HG02678 (cell line): ENCODE measurements at regions not wholly inside any gene's neighbourhood (a gene's known extent, or its start where the extent isn't known, plus 50 kb on each side); places are given as distances from the start of the nearest gene placed in this dataset.

Experiments
- ATAC-seq: cut with Tn5 transposase; IDR thresholded peaks from one replicate; pipeline ENCODE4 v1.9.1; 2021; ENCODE audit warnings: mild to moderate bottlenecking, moderate library complexity; ENCODE audit not compliant: unreplicated experiment

DNA sequence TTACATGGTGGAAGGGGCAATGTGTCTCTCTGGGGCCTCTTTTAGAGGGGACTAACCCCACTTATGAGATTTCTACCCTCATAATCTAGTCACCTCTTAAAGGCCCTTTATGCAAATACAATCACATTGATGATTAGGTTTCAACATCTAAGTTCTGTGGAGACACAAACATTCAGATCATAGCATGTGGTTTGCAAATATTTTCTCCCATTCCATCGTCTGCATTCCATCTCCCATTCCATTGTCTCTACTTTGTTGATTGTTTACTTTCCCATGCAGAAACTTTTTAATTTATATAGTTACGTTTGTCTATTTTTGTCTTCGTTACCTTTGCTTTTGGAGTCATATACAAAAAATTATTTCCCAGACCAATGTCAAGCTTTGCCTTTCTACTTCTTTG, 927.5 kb upstream of the INTU start:
- no peak for ATAC-seq

DNA sequence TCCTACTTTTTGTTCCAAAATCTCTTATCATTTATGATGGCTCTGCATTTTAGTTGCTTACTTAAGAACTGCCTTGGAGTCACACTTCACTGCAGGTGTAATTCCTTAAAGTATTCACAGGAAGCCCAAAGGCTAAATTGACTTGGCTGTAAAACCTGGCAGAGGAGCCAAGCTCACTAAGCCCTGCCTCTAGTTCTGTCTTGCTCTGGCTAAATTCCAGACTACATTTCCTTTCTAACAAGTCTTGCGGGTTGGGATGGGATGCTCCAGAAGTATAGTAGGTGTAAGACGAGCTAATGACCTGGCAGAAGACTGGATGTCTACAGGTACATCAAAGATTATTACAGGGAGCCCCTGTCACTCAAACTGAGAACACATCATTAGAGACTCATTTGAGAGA, 924.0 kb upstream of the INTU start:
- no peak for ATAC-seq

DNA sequence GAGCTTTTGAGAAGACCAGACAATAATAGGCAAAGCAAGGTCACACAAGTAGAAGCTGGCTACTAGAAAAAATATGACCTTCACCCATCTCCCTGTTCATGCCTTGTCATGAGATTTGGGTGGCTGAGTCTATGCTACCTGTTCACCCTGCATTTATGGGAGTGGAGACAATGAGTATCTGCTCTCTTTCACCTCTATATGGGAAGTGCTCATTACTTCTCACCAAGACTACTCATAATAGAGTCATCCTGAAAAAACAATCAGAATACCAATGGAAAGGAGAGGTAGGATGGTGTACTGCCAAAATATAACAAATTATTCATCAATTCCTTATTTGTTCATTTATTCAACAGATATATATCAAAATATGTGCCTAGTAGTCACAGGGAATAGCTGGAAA, 921.8 kb upstream of the INTU start:
- ATAC-seq: no peak

DNA sequence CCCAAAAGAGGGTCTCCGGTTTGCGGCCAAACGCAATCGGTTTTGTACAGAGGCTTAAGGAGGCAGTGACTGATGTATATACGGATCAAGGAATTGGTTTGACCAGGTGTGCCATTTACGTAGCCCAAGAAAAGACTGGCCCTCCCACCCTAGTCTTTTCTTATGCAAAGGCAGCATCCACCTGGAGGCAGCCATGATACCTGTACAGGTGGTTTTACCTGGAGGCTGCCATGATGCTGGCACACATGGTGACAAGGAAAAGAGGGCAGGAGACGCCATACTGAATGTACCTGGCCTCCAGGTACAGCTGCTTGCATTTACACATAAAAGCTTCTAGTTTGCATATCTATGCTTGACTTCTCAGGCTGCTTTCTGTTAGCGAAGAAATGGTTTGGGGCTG, 917.7 kb upstream of the INTU start:
- ATAC-seq: no peak

DNA sequence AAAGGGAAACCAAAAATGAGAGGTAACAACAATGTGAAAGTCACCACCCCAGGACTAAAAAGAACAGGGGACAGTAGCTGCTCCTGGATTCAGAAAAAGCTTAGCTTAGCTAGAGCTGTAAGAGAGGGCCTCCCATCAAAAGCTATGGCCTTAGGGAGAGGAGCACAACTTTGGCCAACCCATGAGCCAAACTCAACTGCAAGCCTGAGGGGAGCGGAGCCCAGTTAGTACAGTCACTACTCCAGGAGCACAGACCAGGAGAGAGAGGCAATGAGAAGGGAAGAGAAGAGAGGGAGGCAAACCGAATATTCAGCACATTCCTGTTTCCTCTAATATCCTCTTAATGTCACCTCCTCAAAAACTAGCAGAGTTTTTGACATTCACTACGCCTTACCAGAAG, 917.1 kb upstream of the INTU start:
- ATAC-seq: no peak

DNA sequence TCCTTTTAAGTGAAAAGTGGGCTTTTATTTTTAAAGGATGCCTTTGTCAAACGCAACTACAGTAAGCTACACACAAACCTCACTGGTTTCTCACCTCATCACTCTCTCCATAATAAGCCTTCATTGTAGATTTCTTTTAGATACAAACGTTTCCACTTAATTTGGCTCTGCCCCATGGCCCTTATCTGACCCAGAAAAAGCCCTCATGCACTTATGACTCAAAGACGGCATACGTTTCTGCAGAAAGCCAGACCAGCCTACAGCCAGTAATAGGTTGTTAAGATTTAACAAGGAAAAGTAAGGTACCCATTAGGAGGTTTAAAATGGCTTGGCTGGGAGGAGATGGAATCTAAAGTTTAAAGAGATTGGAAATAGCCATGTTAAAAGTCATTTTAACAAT, 914.6 kb upstream of the INTU start:
- no peak for ATAC-seq

DNA sequence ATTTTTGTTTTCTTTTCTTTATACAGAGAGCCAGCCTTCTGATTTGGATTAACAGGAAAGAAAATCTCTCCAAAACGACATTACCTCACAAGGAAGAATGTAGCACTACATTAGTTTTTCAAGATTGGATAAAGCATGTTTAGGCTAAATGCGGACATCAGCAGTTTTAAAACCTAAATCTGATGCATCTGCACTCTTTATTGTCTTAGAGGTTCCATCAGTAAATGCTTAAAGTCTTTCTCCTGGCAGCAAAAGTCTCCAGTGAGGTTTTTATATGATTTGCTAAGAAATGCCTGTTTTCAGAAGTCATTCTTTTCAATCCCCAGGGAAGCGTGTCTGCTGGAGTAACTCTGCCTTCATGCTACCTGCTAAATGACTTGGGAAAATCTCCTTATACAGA, 912.9 kb upstream of the INTU start:
- no peak for ATAC-seq

DNA sequence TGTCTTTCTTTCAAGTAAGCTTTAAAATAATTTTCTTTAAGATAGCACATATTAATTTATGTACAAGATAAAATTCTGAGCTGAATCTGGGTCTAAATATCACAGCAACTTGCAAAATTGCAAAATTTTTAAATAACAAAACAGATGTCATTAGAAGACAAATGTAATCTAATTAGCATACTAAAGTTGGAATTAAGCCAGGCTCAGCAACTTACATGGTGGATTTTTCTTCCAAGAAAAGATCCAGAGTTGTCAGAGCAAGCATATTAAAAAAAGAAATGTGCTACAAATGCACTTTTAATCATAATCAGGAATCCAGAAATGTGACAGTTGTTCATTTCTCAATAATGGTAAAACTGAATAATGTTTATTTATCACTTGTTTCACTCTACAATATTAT, 906.9 kb upstream of the INTU start:
- ATAC-seq: no peak

DNA sequence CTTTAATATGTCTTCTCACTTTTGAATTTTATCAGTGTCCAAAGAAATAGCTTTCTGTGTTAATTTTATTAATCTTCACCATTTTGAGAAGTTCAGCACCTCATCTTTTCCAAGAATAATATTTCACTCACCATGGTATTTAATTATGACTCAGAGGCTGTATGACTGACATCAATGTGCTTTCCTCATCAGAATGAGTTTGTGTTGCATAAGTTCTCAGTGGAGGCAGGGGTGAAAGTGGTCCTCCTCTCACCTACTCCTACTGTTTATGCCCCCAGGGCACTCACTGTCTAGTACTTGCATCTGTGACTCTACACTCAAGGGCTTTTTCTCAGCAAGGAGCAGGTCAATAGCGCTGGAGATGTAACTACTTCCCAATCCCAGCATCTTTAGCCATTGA, 905.3 kb upstream of the INTU start:
- no peak for ATAC-seq

DNA sequence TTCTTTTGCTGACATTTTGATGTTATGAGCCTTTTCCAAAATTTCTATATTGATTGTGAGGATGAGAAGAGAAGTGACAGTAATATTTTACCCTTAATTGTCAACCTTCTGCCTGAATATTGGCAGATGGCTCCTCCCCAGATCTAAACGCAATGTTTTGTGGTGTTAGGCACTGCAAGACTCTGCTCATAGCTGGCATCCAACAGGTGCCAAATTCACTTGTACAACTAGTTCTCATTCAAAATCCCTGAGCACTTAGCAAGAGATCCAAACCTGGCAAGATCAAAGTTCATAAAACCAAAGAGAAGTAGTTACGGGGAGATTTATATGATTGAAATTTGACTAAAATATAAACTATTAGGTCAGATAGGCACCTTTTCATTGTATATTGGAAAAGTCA, 901.7 kb upstream of the INTU start:
- no peak for ATAC-seq

DNA sequence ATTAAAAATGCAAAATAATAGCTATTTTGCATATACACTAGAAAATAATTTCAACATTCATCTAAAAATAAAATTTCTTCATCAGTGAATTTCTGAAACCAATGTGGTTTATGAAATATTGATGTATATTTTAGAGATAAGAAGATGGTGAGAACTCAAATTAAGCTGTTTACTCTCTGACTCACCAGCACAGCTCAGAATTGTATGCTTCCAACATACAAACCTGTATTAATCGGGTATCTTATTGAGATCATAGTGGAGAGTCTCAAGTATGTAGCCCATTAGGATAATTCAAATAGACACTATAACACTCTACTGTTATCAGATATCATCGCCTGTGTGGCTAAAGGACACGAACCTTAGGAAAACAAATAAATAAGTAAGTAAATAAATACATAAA, 899.5 kb upstream of the INTU start:
- ATAC-seq: no peak

DNA sequence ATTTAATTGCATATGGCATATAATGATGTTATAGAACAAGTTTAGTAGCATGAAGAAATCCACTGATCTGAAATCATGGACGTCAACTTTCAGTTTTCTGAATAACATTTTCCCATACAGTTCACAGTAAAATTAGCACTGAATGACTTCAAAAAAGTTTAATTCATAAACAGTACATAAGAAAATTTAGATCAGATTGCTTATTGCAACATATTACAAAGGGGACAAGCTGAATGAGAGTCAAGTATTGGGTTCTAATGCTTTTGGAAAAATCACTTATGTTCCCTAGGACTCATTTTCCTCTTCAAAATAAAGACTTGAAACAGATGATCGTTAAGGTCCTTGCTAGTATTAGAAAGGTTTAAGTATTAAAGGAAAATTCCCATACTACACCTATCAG, 898.3 kb upstream of the INTU start:
- no peak for ATAC-seq

DNA sequence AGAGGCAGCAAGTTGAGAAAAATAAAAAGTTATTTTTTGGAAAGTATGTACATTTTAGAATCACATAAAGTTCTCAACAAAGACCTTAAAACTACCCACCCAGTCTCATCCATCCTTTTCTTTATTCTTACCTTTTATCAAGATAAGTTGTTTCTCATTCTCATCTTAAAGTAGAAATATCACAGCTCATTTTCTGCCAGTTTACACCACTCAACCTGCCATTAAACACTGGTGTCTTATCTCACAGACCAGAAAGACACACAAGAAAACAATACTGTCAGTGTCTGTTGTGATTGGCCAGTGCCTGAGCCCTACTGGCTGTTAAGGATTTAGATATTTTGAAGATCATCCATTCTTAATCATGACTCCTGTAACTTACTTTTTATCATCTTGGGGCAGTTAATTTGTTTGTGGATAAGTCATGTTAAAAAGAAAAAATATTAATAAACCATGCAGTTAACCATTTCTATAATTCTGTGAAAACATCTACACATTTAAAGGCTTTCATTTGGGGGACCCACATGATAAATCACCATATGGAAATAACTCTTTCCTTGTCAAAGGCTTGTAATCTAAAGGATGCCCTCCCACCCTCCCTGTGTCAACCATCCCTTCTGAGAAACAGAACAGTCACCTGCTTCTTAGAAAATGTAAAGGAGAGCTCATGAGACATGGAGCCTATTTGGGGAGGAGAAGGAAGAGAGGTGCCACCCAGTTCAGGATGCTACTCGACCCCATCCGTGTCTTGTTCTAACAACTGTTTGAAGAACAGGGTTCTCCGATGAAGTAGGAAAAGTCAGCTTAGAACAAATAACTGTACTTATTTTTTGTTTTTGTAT, 897.2 kb upstream of the INTU start:
- ATAC-seq: no peak

DNA sequence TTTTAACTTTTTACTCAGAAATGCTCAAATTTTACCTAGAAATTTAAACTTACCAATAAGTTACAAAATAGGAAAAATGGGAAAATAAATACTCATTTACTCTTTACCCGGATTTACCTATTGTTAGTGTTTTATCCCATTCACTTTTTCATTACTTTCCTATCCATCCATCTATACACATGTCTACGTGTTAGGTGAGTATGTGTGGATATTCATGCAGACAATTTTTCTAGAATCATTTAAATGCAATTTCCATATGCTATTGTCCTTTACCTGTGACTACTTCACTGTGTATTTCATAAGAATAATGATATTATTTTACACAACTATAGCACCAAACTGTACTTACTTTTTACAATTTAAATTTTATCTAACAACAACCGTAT, 896.6 kb upstream of the INTU start:
- no peak for ATAC-seq

DNA sequence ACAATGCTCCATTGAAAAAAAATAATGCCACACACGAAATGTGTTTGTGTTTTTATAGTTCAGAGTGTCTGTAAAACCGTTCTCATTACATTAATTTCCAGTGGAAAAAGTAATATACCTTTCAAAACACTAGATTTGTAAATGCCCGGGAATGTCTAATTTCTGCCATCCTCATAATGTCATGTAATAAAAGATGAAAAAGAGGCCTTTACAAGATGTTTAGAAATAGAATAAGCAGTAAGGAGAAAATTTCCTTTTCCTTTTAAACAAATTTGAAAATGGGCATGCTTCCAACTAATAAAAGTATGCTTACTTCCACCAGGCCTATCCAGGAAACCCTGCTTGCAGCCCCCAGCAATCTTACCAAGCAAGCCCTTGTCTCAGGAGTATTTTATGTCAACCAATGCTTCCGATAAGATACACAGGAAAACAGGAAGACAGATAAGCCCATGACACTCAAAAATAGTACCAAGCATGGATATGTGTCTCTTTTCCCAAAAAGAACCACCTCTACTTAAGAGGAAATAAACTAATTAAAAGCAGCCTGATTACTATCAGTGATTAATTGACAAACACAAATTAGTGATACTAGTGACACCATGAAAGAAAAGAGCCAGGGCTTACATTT, 894.7 kb upstream of the INTU start:
- no peak for ATAC-seq

DNA sequence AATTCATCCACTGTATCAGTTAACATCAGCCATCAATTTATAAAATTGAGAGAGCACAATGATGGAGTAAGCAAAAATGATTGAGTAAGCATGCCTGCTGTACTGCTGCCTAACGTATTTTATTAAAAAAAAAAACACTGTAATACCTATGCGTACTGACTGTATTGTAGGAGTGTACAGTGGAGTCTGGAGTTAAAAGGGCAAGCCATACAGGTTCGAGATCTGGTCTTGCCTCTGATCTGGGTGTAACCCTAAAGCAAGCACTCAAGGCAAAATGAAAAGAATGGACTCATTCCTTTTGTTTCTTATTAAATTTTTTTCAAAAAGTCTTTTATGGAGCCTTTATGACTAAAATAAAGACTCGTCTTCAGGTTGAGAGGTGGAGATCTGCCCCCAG, 894.2 kb upstream of the INTU start:
- no peak for ATAC-seq

DNA sequence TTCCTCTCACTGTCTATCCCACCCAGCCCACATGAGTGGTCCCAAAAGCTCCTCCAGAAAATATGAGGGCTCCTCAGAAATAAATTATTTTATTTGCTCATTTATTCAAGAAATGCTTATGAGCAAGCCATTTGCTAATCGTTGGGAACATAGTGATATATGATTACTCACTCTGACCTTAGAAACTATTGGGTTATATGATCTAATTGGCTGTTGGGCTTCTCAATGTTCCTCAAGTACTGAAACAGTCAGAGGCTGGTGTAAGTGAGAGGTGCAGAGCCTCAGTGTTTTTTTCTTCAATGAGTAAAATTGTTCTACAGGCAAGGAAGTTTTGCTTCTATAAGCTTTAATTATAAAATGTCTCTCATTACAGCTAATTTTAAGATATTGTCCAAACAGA, 893.8 kb upstream of the INTU start:
- no peak for ATAC-seq

DNA sequence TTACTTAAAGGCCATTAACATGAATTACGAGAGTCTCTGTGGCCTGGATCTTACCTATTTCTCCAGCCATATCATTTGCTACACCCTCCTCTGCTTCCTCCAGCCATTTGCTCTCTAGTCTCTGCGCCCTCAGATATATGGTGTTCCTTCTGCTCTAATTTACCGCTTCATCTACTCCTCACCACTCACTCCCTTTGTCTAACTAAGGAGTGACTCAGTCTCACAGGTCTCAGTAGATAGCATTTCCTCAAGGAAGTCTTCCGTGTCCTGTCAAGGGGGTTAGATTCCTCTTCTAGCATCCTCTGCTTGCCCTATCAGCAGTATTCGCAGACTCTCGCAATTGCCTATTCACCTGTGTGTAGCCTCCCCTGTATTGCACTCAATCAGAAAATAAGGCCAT, 892.1 kb upstream of the INTU start:
- no peak for ATAC-seq

DNA sequence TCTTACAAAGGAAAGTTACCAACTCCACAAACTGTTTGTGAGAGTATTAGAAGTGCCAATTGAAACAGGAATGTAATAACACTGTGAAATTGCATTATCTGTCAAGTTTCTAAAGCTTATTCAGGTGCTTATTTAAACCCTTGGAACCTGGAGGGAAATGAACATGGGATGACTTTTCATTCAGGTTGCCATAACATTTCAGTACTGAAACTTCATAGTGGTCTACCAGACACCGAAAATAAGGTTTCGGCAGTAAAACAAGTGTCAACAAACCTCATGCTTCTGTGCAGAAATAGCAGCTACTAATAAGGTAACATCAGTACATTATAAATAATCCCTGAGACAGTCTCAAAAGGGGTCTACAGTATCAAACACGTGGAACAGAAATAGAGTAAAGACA, 890.7 kb upstream of the INTU start:
- ATAC-seq: no peak

DNA sequence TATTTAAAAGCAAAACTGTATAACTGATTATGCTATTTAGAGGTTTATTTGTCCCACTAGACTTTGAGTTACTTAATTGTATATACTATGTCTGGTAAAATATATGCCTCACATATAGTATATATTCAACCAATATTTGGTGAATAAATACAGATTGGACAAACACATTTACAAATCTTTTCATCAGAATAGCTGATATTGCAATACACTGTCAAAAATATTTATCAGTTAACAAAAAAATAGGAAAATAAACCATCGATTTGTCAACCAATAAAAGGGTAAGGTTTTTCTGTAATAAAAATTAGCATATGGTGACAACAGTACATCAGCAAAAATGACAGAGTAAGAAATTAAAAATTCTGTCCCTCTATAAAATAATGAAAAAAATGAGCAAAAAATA, 889.9 kb upstream of the INTU start:
- ATAC-seq: no peak

DNA sequence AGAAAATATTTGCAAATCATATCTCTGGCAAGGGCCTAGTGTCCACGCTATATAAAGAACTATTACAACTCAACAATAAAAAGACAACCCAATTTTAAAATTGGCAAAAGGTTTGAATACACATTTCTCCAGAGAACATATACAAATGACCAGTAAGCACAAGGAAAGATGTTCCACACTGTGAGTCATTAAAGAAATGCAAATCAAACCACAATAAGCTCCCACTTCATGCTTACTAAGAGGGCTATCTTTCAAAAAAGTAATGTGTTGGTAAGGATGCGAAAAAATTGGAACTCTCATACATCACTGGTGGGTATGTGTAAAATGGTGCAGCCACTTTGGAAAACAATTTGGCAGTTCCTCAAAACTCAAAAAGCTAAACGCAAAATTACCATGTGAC, 884.0 kb upstream of the INTU start:
- no peak for ATAC-seq

DNA sequence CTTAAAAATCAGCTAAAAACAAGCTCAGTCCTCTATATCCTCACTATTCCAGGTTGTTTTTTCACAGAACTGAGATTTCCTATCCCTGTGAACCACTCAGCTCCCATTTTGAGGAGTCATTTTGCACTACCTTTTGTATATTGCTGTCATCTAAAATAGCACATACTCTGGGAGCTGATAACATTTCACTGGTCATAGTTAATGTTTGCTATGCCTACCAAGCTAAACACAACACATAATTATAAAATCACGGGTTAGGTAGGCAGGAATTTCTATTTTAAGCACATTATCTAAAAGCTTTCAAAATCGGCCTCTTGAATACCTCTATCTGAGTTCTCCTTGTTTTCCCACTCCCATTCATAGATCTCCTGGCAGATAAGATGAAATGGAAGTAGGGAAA, 882.0 kb upstream of the INTU start:
- ATAC-seq: no peak

DNA sequence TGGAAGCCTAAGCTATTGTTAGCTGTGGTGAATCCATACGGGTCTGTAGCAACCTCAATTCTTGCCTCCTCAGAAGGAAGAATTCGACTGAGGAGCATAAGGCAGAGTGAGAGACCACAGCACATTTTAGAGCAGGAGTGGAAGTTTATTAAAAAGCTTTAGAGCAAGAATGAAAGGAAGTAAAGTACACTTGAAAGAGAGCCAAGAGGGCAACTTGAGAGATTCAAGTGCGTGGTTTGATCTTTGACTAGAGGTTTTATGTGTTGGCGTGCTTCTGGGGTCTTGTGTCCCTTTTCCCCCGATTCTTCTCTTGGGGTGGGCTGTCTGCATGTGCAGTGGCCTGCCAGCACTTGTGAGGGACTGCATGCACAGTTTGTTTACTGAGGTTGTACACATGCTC, 880.6 kb upstream of the INTU start:
- ATAC-seq: no peak
